ENCODE measurements at regions not wholly inside any gene's neighbourhood (a gene's known extent, or its start where the extent isn't known, plus 50 kb on each side); places are given as distances from the start of the nearest gene placed in this dataset.
"Not testable (repeated sequence)": the region's sequence is repeated elsewhere in the genome, so short reads cannot be mapped to it uniquely, and the experiment has no call there.

DNA sequence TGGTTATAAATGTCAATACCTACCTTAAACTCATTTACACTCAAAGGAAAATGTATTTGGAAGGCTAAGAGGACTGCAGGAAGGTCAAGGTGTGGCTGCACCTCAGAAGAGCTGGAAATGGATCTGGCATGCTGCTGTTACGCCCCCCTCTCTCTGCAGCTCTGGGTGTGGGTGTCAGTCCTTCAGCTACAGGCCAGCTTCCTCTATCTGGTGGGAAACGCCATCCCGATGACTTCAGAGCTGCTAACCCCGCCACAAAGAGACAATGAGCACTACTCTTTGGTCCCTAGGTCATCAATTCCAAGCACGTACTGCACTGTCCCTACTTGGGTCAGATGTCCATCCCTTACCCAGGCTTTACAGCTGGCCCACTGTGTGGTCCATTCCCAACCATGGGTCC lies 74.2 kb downstream of the TEX35 start:
- ChIA-PET CTCF (no interaction called here), POLR2A (interaction anchor here (0.5 kb wide), 1 partner anchor 48 kb away, joined by 7 read pairs; no protein-coding TSS in a partner anchor)
- ATAC-seq = no peak
- Mint-ChIP-seq H3K27me3 (ENCODE audit: low read depth) (peaks cover 13% of the 10 kb centered on the region), H3K9me3 (ENCODE audit: insufficient read depth) (no peaks in the 10 kb centered on the region), H3K27ac (no peak overlapping the region), H3K4me1 (ENCODE audit: low read depth) (no peaks in the 10 kb centered on the region), H3K36me3 (ENCODE audit: low read depth) (no peaks in the 10 kb centered on the region), H3K4me3 (no peak overlapping the region)
- DNase-seq = no peak

- H3K27ac Mint-ChIP-seq = no peak overlapping the region
- ATAC-seq = no peak
- ChIA-PET CTCF (interaction anchor here (0.5 to 1.1 kb wide), 3 partner anchors 56 to 165 kb away, joined by 3 to 5 read pairs (median 3); no protein-coding TSS in a partner anchor), POLR2A (no interaction called here)
- no peaks in the 10 kb centered on the region for H3K36me3 Mint-ChIP-seq (ENCODE audit: low read depth)
- no peaks in the 10 kb centered on the region for H3K4me1 Mint-ChIP-seq (ENCODE audit: low read depth)
- peaks cover 13% of the 10 kb centered on the region for H3K27me3 Mint-ChIP-seq (ENCODE audit: low read depth)
- no peaks in the 10 kb centered on the region for H3K9me3 Mint-ChIP-seq (ENCODE audit: insufficient read depth)
- no peak overlapping the region for H3K4me3 Mint-ChIP-seq
- no peak for DNase-seq
These were observed 75.1 kb downstream of the TEX35 start for GRCh38 chr1:178587975-178588374.

DNA sequence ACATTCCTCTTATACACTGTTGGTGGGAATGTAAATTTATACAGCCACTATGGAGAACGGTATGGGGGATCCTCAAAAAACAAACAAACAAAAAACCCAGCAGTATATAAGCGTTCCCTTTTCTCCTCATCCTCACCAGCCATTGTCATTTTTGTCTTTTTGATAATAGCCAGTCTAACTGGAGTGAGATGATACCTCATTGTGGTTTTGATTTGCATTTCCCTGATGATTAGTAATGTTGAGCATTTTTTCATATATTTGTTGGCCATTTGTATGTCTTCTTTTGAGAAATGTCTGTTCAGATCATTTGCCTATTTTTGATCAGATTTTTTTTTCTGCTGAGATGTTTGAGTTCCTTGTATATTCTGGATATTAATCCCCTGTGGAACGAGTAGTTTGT lies 76.1 kb downstream of the TEX35 start:
- DNase-seq; H3K9me3 Mint-ChIP-seq (ENCODE audit: insufficient read depth); POLR2A ChIA-PET; H3K36me3 Mint-ChIP-seq (ENCODE audit: low read depth); H3K27ac Mint-ChIP-seq; H3K4me3 Mint-ChIP-seq; CTCF ChIA-PET; H3K4me1 Mint-ChIP-seq (ENCODE audit: low read depth); ATAC-seq: not testable (repeated sequence)
- peaks cover 13% of the 10 kb centered on the region for H3K27me3 Mint-ChIP-seq (ENCODE audit: low read depth)

GRCh38 chr1:178591811-178592210 lies 78.9 kb downstream of the TEX35 start:
- CTCF ChIA-PET = interaction anchor here (0.6 kb wide), 1 partner anchor 327 kb away, joined by 3 read pairs; no protein-coding TSS in a partner anchor
- H3K27ac Mint-ChIP-seq; H3K4me3 Mint-ChIP-seq; ATAC-seq; H3K4me1 Mint-ChIP-seq (ENCODE audit: low read depth); H3K9me3 Mint-ChIP-seq (ENCODE audit: insufficient read depth); H3K36me3 Mint-ChIP-seq (ENCODE audit: low read depth); DNase-seq: not testable (repeated sequence)
- POLR2A ChIA-PET = interaction anchor here (0.7 kb wide), 1 partner anchor 44 kb away, joined by 3 read pairs; no protein-coding TSS in a partner anchor
- peaks cover 13% of the 10 kb centered on the region for H3K27me3 Mint-ChIP-seq (ENCODE audit: low read depth)

- ATAC-seq (no peak), DNase-seq (no peak)
- Mint-ChIP-seq H3K27me3 (ENCODE audit: low read depth) (peaks cover 13% of the 10 kb centered on the region), H3K9me3 (ENCODE audit: insufficient read depth) (no peaks in the 10 kb centered on the region), H3K27ac (no peak overlapping the region), H3K36me3 (ENCODE audit: low read depth) (no peaks in the 10 kb centered on the region), H3K4me3 (no peak overlapping the region), H3K4me1 (ENCODE audit: low read depth) (no peaks in the 10 kb centered on the region)
- CTCF ChIA-PET = no interaction called here
- POLR2A ChIA-PET = no interaction called here
These were observed 80.6 kb downstream of the TEX35 start for GRCh38 chr1:178593515-178593914.

- Mint-ChIP-seq H3K4me1 (ENCODE audit: low read depth) (no peaks in the 10 kb centered on the region), H3K4me3 (no peak overlapping the region), H3K27me3 (ENCODE audit: low read depth) (peaks cover 11% of the 10 kb centered on the region), H3K9me3 (ENCODE audit: insufficient read depth) (no peaks in the 10 kb centered on the region), H3K36me3 (ENCODE audit: low read depth) (no peaks in the 10 kb centered on the region), H3K27ac (no peak overlapping the region)
- ChIA-PET CTCF (no interaction called here), POLR2A (no interaction called here)
- ATAC-seq (no peak), DNase-seq (no peak)
These were observed 81.2 kb downstream of the TEX35 start for GRCh38 chr1:178594133-178594532.

DNA sequence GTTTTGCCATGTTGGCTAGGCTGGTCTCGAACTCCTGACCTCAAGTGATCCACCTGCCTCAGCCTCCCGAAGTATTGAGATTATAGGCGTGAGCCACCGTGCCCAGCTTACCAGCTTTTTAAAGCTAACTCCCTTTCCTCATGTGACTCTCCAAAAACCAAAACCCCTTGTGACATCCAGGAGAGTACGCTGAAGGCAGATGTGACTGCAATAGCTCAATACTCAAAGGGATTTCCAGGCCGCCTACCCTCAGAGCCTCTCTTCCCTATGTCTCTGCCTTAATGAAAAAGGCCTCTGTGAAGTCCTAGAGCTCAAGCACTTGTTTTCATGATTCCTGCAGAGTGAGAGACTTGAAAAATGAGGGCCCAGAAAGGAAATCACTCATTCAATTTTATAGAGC lies 82.6 kb downstream of the TEX35 start:
- POLR2A ChIA-PET = no interaction called here
- DNase-seq (no peak), ATAC-seq (no peak)
- no peaks in the 10 kb centered on the region for H3K4me1 Mint-ChIP-seq (ENCODE audit: low read depth)
- no peak overlapping the region for H3K27ac Mint-ChIP-seq
- H3K27me3 Mint-ChIP-seq (ENCODE audit: low read depth) = peaks cover 7% of the 10 kb centered on the region
- H3K9me3 Mint-ChIP-seq (ENCODE audit: insufficient read depth) = no peaks in the 10 kb centered on the region
- H3K36me3 Mint-ChIP-seq (ENCODE audit: low read depth) = no peaks in the 10 kb centered on the region
- CTCF ChIA-PET = interaction anchor here (1.2 kb wide), 1 partner anchor 158 kb away, joined by 3 read pairs; no protein-coding TSS in a partner anchor
- no peak overlapping the region for H3K4me3 Mint-ChIP-seq

DNA sequence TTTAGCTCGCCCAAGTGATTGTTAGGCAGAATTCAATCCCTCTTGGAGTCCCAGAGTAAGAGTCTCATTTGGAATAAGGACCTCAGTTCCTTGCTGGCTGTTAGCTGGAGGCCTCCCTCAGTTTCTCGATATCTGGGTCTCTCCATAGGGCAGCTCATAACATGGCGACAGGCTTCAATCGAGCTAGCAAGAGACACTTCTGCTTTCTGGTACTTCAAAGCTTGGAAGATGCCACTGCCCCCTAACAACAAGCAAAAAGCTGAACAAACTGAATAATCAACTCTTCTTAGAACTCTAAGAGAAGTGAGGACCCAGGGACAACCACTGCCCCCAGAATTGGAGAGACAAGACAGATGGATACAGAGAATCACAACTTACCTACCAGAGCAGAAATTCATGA lies 86.2 kb downstream of the TEX35 start:
- no peaks in the 10 kb centered on the region for H3K36me3 Mint-ChIP-seq (ENCODE audit: low read depth)
- ATAC-seq (no peak), DNase-seq (no peak)
- CTCF ChIA-PET = interaction anchor here (1.1 kb wide), 1 partner anchor 97 kb away, joined by 3 read pairs; no protein-coding TSS in a partner anchor
- H3K9me3 Mint-ChIP-seq (ENCODE audit: insufficient read depth) = no peaks in the 10 kb centered on the region
- no peaks in the 10 kb centered on the region for H3K4me1 Mint-ChIP-seq (ENCODE audit: low read depth)
- POLR2A ChIA-PET = interaction anchor here (0.6 kb wide), 1 partner anchor 13 kb away, joined by 3 read pairs; no protein-coding TSS in a partner anchor
- no peak overlapping the region for H3K4me3 Mint-ChIP-seq
- peaks cover 2% of the 10 kb centered on the region for H3K27me3 Mint-ChIP-seq (ENCODE audit: low read depth)
- no peak overlapping the region for H3K27ac Mint-ChIP-seq

DNA sequence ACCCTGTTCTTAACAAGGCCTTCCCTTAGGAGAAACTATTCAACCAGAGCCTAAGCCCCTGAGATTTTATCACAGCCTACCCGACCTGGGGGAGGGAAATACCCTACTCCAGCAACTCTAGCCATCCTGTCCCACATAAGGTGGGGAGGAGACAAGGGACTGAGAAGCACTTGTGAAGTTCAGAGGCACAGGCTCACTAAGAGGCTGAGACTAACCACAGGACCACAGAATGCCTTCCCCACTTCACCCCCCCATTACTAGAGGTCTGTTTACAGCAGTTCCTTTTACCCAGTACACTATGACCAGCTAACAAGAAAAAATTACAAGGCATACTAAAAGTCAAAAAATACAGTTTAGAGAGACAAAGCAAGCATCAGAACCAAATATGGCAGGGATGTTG lies 86.8 kb downstream of the TEX35 start:
- no peaks in the 10 kb centered on the region for H3K4me1 Mint-ChIP-seq (ENCODE audit: low read depth)

GRCh38 chr1:178603926-178604325 lies 91.0 kb downstream of the TEX35 start:
- H3K27me3 Mint-ChIP-seq (ENCODE audit: low read depth) = peaks cover 2% of the 10 kb centered on the region
- no peaks in the 10 kb centered on the region for H3K36me3 Mint-ChIP-seq (ENCODE audit: low read depth)
- ChIA-PET POLR2A (no interaction called here), CTCF (no interaction called here)
- no peak overlapping the region for H3K4me3 Mint-ChIP-seq
- no peak overlapping the region for H3K27ac Mint-ChIP-seq
- H3K4me1 Mint-ChIP-seq (ENCODE audit: low read depth) = no peaks in the 10 kb centered on the region
- H3K9me3 Mint-ChIP-seq (ENCODE audit: insufficient read depth) = no peaks in the 10 kb centered on the region
- ATAC-seq = no peak
- DNase-seq = no peak

More for the DNA sequence above, 86.8 kb downstream of the TEX35 start:
- Mint-ChIP-seq H3K27ac (no peak overlapping the region), H3K4me3 (no peak overlapping the region), H3K36me3 (ENCODE audit: low read depth) (no peaks in the 10 kb centered on the region), H3K9me3 (ENCODE audit: insufficient read depth) (no peaks in the 10 kb centered on the region), H3K27me3 (ENCODE audit: low read depth) (peaks cover 2% of the 10 kb centered on the region)
- ChIA-PET CTCF (no interaction called here), POLR2A (no interaction called here)
- no peak for DNase-seq
- ATAC-seq = no peak

DNA sequence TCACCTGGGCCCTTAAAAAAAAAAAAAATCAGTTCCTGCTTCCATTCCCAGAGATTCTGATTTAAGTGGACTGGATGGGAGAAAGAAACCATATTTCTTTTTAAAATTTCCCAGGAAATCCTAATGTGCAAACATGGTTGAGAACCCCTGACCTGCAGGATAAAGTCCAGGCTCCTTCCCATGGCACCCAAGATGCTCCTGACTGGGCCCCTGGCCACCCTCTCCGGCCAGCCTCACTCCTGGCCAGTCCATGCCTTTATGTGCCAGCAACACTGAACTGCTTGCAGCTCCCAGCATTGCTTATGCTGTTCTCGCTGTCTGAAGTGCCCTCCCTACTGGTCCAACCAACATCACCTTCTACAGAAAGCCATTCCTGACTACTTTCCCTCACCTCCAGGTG lies 93.9 kb downstream of the TEX35 start:
- ChIA-PET POLR2A (no interaction called here), CTCF (interaction anchor here (1.4 kb wide), 1 partner anchor 396 kb away, joined by 3 read pairs; no protein-coding TSS in a partner anchor)
- Mint-ChIP-seq H3K27ac (no peak overlapping the region), H3K4me1 (ENCODE audit: low read depth) (no peaks in the 10 kb centered on the region), H3K27me3 (ENCODE audit: low read depth) (no peaks in the 10 kb centered on the region), H3K9me3 (ENCODE audit: insufficient read depth) (no peaks in the 10 kb centered on the region), H3K4me3 (no peak overlapping the region), H3K36me3 (ENCODE audit: low read depth) (no peaks in the 10 kb centered on the region)
- ATAC-seq (no peak), DNase-seq (no peak)

- Mint-ChIP-seq H3K36me3 (ENCODE audit: low read depth) (no peaks in the 10 kb centered on the region), H3K9me3 (ENCODE audit: insufficient read depth) (no peaks in the 10 kb centered on the region), H3K27me3 (ENCODE audit: low read depth) (no peaks in the 10 kb centered on the region), H3K4me1 (ENCODE audit: low read depth) (no peaks in the 10 kb centered on the region), H3K27ac (no peak overlapping the region), H3K4me3 (no peak overlapping the region)
- ATAC-seq = no peak
- ChIA-PET POLR2A (no interaction called here), CTCF (no interaction called here)
- no peak for DNase-seq
These were observed 95.0 kb downstream of the TEX35 start for GRCh38 chr1:178607718-178608408.

DNA sequence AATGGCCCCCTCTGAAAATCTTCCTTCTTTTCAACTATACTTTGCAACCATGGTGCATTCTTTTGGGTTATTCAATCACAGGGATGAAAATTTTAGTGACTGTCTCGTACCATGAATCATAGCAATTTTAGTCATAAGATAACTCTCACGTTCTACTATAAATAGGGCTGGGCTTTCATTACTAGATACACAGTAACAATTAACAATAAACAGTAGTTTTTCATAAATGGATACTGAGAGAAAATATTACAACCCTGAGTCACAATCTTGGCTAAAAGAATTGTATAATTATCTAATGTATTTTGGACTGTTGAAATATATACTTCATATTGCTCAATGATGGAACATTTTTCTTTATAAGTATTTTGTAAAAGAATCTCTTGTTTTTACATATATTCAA lies 96.1 kb downstream of the TEX35 start:
- DNase-seq (no peak), ATAC-seq (no peak)
- Mint-ChIP-seq H3K36me3 (ENCODE audit: low read depth) (no peaks in the 10 kb centered on the region), H3K4me1 (ENCODE audit: low read depth) (no peaks in the 10 kb centered on the region), H3K4me3 (no peak overlapping the region), H3K27ac (no peak overlapping the region), H3K27me3 (ENCODE audit: low read depth) (no peaks in the 10 kb centered on the region), H3K9me3 (ENCODE audit: insufficient read depth) (no peaks in the 10 kb centered on the region)
- CTCF ChIA-PET = no interaction called here
- POLR2A ChIA-PET = no interaction called here
